ENCODE measurements at regions not wholly inside any gene's neighbourhood (a gene's known extent, or its start where the extent isn't known, plus 50 kb on each side); places are given as distances from the start of the nearest gene placed in this dataset.

- TF ChIP-seq POLR2A (IDR thresholded peaks at IDR 0.05; ENCODE audit: low read depth, low read length) (no peak), MXI1 (IDR thresholded peaks at IDR 0.05; ENCODE audit: borderline replicate concordance, low read depth, low read length) (no peak), MAZ (IDR thresholded peaks at IDR 0.05; ENCODE audit: borderline replicate concordance, low read depth, low read length) (no peak), RAD21 (IDR thresholded peaks at IDR 0.05; ENCODE audit: low read length) (no peak), SMC3 (IDR thresholded peaks at IDR 0.05; ENCODE audit: low read depth, low read length) (no peak), RCOR1 (IDR thresholded peaks at IDR 0.05; ENCODE audit: insufficient replicate concordance, low read length) (no peak), NFE2L2 (IDR thresholded peaks at IDR 0.05; ENCODE audit: low read depth, low read length) (no peak), FOS (IDR thresholded peaks at IDR 0.05; ENCODE audit: low read depth, low read length) (no peak), CEBPB (IDR thresholded peaks at IDR 0.05; ENCODE audit: low read depth, low read length) (no peak)
- TF ChIP-seq, protein P1, sequence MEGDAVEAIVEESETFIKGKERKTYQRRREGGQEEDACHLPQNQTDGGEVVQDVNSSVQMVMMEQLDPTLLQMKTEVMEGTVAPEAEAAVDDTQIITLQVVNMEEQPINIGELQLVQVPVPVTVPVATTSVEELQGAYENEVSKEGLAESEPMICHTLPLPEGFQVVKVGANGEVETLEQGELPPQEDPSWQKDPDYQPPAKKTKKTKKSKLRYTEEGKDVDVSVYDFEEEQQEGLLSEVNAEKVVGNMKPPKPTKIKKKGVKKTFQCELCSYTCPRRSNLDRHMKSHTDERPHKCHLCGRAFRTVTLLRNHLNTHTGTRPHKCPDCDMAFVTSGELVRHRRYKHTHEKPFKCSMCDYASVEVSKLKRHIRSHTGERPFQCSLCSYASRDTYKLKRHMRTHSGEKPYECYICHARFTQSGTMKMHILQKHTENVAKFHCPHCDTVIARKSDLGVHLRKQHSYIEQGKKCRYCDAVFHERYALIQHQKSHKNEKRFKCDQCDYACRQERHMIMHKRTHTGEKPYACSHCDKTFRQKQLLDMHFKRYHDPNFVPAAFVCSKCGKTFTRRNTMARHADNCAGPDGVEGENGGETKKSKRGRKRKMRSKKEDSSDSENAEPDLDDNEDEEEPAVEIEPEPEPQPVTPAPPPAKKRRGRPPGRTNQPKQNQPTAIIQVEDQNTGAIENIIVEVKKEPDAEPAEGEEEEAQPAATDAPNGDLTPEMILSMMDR (conservative IDR thresholded peaks at IDR 0.05; ENCODE audit: low read depth, low read length) = no peak
Measured at GRCh38 chr5:174816858-174817257, 92.5 kb downstream of the MSX2 start.
